ENCODE measurements at regions not wholly inside any gene's neighbourhood (a gene's known extent, or its start where the extent isn't known, plus 50 kb on each side); places are given as distances from the start of the nearest gene placed in this dataset.

DNA sequence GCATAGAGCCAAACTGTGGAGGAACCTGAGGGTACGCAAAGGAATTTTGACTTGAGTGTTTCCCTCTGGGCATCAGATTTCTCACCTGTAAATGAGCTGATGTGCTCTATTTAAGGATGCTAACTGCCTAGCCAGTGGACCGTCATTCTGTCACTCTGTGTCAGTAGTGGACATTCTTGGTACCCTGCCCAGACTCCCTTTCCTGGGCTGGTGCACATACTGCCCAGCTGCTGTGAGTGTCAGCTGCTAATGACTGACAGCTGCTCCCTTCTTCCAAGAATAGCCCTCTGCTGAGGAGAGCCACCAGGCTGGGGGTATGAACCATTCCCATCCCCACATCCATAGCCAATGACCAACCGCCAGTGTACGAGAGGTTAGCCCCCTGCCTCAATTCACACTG is 193.1 kb upstream of the DAB1 start:
- Histone ChIP-seq H3K9me3 (ENCODE audit: insufficient read depth, low read length) (no peaks in the 10 kb centered on the region), H3K9me2 (replicated peaks; ENCODE audit: insufficient read depth, low read length) (no peaks in the 10 kb centered on the region), H3K27ac (ENCODE audit: low read depth, low read length) (no peak overlapping the region), H3K9ac (ENCODE audit: low read length) (no peak overlapping the region), H3K4me3 (ENCODE audit: insufficient read depth, low read length, poor library complexity, severe bottlenecking) (no peak overlapping the region), H3K27me3 (ENCODE audit: low read length) (no peaks in the 10 kb centered on the region), H4K20me1 (ENCODE audit: low read depth, low read length) (no peaks in the 10 kb centered on the region), H3K36me3 (ENCODE audit: low read length) (no peaks in the 10 kb centered on the region), H3K4me2 (ENCODE audit: low read depth, low read length, poor library complexity, severe bottlenecking) (no peak overlapping the region), H2AFZ (ENCODE audit: low read depth, low read length, severe bottlenecking) (no peak overlapping the region), H3K79me2 (ENCODE audit: insufficient read depth, low read length) (no peaks in the 10 kb centered on the region), H3F3A (ENCODE audit: insufficient read depth) (no peaks in the 10 kb centered on the region)
- TF ChIP-seq, protein P1, sequence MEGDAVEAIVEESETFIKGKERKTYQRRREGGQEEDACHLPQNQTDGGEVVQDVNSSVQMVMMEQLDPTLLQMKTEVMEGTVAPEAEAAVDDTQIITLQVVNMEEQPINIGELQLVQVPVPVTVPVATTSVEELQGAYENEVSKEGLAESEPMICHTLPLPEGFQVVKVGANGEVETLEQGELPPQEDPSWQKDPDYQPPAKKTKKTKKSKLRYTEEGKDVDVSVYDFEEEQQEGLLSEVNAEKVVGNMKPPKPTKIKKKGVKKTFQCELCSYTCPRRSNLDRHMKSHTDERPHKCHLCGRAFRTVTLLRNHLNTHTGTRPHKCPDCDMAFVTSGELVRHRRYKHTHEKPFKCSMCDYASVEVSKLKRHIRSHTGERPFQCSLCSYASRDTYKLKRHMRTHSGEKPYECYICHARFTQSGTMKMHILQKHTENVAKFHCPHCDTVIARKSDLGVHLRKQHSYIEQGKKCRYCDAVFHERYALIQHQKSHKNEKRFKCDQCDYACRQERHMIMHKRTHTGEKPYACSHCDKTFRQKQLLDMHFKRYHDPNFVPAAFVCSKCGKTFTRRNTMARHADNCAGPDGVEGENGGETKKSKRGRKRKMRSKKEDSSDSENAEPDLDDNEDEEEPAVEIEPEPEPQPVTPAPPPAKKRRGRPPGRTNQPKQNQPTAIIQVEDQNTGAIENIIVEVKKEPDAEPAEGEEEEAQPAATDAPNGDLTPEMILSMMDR (IDR thresholded peaks at IDR 0.05; ENCODE audit: insufficient read depth, low read length, poor library complexity, severe bottlenecking): no peak
- TF ChIP-seq EZH2phosphoT487 (conservative IDR thresholded peaks at IDR 0.05; ENCODE audit: low read length): no peak

- H3K27ac ChIP-seq (ENCODE audit: low read depth, low read length): no peak overlapping the region
- H3K9me2 ChIP-seq (replicated peaks; ENCODE audit: insufficient read depth, low read length): no peaks in the 10 kb centered on the region
- no peaks in the 10 kb centered on the region for H3K36me3 ChIP-seq (ENCODE audit: low read length)
- no peaks in the 10 kb centered on the region for H3K9me3 ChIP-seq (ENCODE audit: insufficient read depth, low read length)
- H3K4me3 ChIP-seq (ENCODE audit: insufficient read depth, low read length, poor library complexity, severe bottlenecking): no peak overlapping the region
- TF ChIP-seq, protein P1 (IDR thresholded peaks at IDR 0.05; ENCODE audit: insufficient read depth, low read length, poor library complexity, severe bottlenecking): no peak
- TF ChIP-seq EZH2phosphoT487 (conservative IDR thresholded peaks at IDR 0.05; ENCODE audit: low read length): no peak
- H2AFZ ChIP-seq (ENCODE audit: low read depth, low read length, severe bottlenecking): no peak overlapping the region
- no peaks in the 10 kb centered on the region for H3K79me2 ChIP-seq (ENCODE audit: insufficient read depth, low read length)
- H3K9ac ChIP-seq (ENCODE audit: low read length): no peak overlapping the region
- H3F3A ChIP-seq (ENCODE audit: insufficient read depth): no peaks in the 10 kb centered on the region
- H4K20me1 ChIP-seq (ENCODE audit: low read depth, low read length): no peaks in the 10 kb centered on the region
- no peak overlapping the region for H3K4me2 ChIP-seq (ENCODE audit: low read depth, low read length, poor library complexity, severe bottlenecking)
- H3K27me3 ChIP-seq (ENCODE audit: low read length): no peaks in the 10 kb centered on the region
Measured at GRCh38 chr1:57615956-57616355, 192.1 kb upstream of the DAB1 start.

GRCh38 chr1:57612833-57613232 is 189.0 kb upstream of the DAB1 start:
- Histone ChIP-seq H3K9ac (ENCODE audit: low read length) (no peak overlapping the region), H3K27ac (ENCODE audit: low read depth, low read length) (no peak overlapping the region), H3K9me2 (replicated peaks; ENCODE audit: insufficient read depth, low read length) (no peaks in the 10 kb centered on the region), H3F3A (ENCODE audit: insufficient read depth) (no peaks in the 10 kb centered on the region), H4K20me1 (ENCODE audit: low read depth, low read length) (no peaks in the 10 kb centered on the region), H2AFZ (ENCODE audit: low read depth, low read length, severe bottlenecking) (no peak overlapping the region), H3K9me3 (ENCODE audit: insufficient read depth, low read length) (no peaks in the 10 kb centered on the region), H3K4me2 (ENCODE audit: low read depth, low read length, poor library complexity, severe bottlenecking) (no peak overlapping the region), H3K4me3 (ENCODE audit: insufficient read depth, low read length, poor library complexity, severe bottlenecking) (no peak overlapping the region), H3K36me3 (ENCODE audit: low read length) (no peaks in the 10 kb centered on the region), H3K27me3 (ENCODE audit: low read length) (no peaks in the 10 kb centered on the region), H3K79me2 (ENCODE audit: insufficient read depth, low read length) (no peaks in the 10 kb centered on the region)
- no peak for TF ChIP-seq EZH2phosphoT487 (conservative IDR thresholded peaks at IDR 0.05; ENCODE audit: low read length)
- TF ChIP-seq, protein P1 (IDR thresholded peaks at IDR 0.05; ENCODE audit: insufficient read depth, low read length, poor library complexity, severe bottlenecking): no peak
